ENCODE measurements at regions not wholly inside any gene's neighbourhood (a gene's known extent, or its start where the extent isn't known, plus 50 kb on each side); places are given as distances from the start of the nearest gene placed in this dataset.

DNA sequence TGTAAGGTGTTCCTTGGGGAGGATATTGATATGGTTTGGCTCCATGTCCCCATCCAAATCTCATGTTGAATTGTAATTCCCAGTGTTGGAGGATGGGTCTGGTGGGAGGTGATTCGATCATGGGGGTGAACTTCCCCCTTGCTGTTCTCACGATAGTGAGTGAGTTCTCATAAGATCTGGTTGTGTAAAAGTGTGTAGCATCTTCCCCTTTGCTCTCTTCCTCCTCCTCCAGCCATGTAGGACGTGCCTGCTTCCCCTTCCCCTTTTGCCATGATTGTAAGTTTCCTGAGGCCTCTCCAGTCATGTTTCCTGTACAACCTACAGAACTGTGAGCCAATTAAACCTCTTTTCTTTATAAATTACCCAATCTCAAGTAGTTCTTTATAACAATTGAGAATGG is 458.7 kb downstream of the LPIN1 start:
- Mint-ChIP-seq H3K27ac (no peak overlapping the region), H3K4me3 (no peak overlapping the region), H3K36me3 (no peaks in the 10 kb centered on the region), H3K27me3 (no peaks in the 10 kb centered on the region), H3K4me1 (ENCODE audit: low read depth) (no peaks in the 10 kb centered on the region), H3K9me3 (ENCODE audit: low read depth) (no peaks in the 10 kb centered on the region)

GRCh38 chr2:12207491-12207890 is 461.1 kb downstream of the LPIN1 start:
- H3K9me3 Mint-ChIP-seq (ENCODE audit: low read depth), result no peaks in the 10 kb centered on the region
- H3K36me3 Mint-ChIP-seq, result no peaks in the 10 kb centered on the region
- H3K4me1 Mint-ChIP-seq (ENCODE audit: low read depth), result no peaks in the 10 kb centered on the region
- H3K27me3 Mint-ChIP-seq, result no peaks in the 10 kb centered on the region
- H3K4me3 Mint-ChIP-seq, result no peak overlapping the region
- H3K27ac Mint-ChIP-seq, result no peak overlapping the region

DNA sequence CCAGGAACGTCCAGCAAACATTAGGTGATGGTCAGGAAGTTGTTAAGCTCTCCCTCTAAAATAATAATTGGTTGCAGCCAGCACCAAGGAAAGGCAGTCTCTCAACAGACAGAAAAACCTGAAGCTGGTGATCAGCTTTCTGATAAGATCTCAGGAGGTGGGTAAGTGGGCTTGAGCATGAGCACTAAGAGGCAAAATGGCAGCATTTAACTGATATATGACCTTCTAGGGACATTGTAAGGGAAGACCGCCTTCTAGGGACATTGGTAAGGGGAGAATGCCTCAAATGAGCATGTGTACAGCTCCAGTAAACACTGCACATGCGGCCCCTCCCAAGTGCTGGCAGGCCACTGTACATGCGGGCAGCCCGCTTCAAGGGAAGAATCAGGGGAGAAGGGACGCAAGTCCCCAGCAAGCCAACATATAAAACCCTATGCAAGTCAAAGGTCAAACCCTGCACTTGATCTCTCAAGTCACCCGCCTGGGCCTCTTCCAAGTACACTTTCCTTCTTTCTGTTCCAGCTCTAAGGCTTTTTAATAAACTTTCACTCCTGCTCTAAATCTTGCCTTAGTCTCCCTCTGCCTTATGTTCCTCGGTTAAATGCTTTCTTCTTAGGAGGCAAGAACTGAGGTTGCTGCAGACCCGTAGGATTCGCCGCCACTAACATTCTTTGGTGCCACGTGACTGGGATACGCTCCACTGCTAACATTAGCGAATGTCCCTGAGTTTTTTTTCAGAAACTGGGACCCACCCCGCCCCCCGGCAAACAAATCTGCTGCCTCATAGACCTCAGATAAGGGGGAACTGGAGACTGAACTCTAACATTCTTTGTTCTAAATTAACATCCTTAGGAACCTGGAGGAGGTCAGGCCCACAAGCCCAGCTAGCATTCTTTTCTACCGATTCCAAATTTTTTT is 463.8 kb downstream of the LPIN1 start:
- Mint-ChIP-seq H3K36me3 (no peaks in the 10 kb centered on the region), H3K4me3 (no peak overlapping the region), H3K9me3 (ENCODE audit: low read depth) (no peaks in the 10 kb centered on the region), H3K27me3 (no peaks in the 10 kb centered on the region), H3K4me1 (ENCODE audit: low read depth) (no peaks in the 10 kb centered on the region), H3K27ac (no peak overlapping the region)

DNA sequence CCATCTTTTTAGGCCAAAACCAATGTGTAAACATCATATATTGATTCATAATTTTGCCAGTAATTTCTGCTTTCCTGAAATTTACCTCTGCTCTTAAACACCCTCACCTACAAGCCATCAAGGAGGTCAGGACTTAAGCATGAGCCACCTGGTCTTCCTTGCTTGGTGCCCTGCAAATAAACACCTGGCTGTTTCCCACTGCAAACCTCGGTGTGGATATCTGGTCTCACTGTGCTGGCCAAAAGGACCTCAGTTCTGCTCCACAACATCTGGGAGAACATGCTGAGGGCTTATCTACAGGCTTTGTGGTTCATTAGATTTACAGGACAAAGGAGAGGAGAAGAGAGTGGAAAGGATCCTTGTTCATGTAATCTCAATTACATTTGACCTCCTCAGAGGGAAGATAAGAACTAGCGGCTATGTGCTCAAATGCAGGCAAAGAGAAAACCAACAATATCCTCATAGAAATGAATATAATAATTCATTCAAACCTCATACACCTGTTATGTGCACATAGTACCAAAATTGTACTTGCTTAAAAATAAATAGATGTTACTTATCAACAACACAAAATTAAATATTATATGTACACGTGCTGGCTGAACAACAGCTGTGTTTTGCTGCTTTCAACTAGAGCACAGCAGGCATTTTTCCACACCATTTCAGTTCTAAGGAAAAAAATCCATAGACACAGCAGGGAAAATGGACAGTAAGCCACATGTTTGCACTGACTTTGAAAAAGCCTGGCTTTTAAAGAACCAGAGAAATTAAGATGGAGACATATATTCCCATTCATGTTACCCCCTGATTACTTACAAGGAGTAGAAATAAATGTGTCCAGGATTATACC is 465.1 kb downstream of the LPIN1 start:
- no peak overlapping the region for H3K27ac Mint-ChIP-seq
- no peaks in the 10 kb centered on the region for H3K36me3 Mint-ChIP-seq
- H3K9me3 Mint-ChIP-seq (ENCODE audit: low read depth), result no peaks in the 10 kb centered on the region
- H3K4me3 Mint-ChIP-seq, result no peak overlapping the region
- no peaks in the 10 kb centered on the region for H3K4me1 Mint-ChIP-seq (ENCODE audit: low read depth)
- no peaks in the 10 kb centered on the region for H3K27me3 Mint-ChIP-seq

- Mint-ChIP-seq H3K27me3 (no peaks in the 10 kb centered on the region), H3K9me3 (ENCODE audit: low read depth) (no peaks in the 10 kb centered on the region), H3K36me3 (no peaks in the 10 kb centered on the region), H3K4me3 (no peak overlapping the region), H3K27ac (no peak overlapping the region), H3K4me1 (ENCODE audit: low read depth) (no peaks in the 10 kb centered on the region)
These were observed 466.6 kb downstream of the LPIN1 start for GRCh38 chr2:12212841-12213597.

DNA sequence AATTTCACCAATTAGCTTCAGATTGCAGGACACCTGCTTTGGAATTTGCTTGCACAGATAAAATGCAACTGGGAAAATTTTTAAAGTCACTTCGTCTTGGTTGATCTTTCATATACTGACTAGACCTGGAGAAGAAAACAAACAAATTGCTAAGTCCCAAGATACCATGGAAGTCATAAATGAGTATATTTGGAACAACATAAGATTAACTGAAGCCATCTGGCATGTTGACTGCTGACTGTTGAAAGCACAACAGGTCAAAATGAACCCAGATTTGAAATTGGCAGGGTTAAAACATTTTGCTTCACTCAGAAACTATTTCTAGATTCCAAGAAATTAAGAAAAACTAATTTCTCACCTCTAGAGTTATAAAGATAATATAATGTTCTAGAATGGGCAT is 470.7 kb downstream of the LPIN1 start:
- Mint-ChIP-seq H3K27ac (no peak overlapping the region), H3K4me1 (ENCODE audit: low read depth) (no peaks in the 10 kb centered on the region), H3K36me3 (peaks cover 2% of the 10 kb centered on the region), H3K4me3 (no peak overlapping the region), H3K27me3 (no peaks in the 10 kb centered on the region), H3K9me3 (ENCODE audit: low read depth) (no peaks in the 10 kb centered on the region)

GRCh38 chr2:12219761-12220160 is 473.3 kb downstream of the LPIN1 start:
- no peak overlapping the region for H3K27ac Mint-ChIP-seq
- H3K27me3 Mint-ChIP-seq, result no peaks in the 10 kb centered on the region
- no peak overlapping the region for H3K4me3 Mint-ChIP-seq
- peaks cover 16% of the 10 kb centered on the region for H3K36me3 Mint-ChIP-seq
- H3K4me1 Mint-ChIP-seq (ENCODE audit: low read depth), result no peaks in the 10 kb centered on the region
- peaks cover 13% of the 10 kb centered on the region for H3K9me3 Mint-ChIP-seq (ENCODE audit: low read depth)

DNA sequence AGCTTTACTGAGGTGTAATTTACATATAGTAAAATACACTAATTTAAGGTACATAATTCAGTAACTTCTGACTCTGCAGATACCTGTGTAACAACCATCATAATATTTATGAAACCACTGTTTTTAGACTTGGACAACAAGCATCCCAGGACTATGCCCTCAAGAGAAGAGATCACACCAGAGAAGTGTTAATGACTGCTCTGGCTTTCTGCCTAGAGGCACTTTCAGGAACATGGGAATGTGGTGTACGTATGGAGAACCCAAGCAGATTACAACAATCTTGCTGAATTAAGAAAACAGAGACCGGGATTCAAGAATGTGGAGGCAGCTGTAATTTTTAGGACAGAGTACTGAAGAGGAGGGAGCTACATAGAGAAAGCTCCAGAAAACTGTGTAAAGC is 475.2 kb downstream of the LPIN1 start:
- Mint-ChIP-seq H3K27me3 (no peaks in the 10 kb centered on the region), H3K4me3 (no peak overlapping the region), H3K36me3 (peaks cover 24% of the 10 kb centered on the region), H3K4me1 (ENCODE audit: low read depth) (no peaks in the 10 kb centered on the region), H3K9me3 (ENCODE audit: low read depth) (peaks cover 22% of the 10 kb centered on the region), H3K27ac (no peak overlapping the region)

DNA sequence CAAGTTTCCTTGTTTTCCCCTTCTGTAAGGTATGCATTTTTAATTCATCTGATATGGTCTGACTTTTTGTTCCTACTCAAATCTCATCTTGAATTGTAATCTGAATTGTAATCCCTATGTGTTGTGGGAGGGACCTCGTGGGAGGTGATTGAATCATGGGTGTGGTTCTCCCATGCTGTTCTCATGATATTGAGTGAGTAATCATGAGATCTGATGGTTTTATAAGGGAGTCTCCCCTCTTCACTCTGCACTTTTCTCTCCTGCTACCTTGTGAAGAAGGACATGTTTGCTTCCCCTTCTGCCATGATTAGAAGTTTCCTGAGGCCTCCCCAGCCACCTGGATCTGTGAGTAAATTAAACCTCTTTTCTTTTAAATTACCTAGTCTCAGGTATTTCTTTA is 476.1 kb downstream of the LPIN1 start:
- H3K27me3 Mint-ChIP-seq, result no peaks in the 10 kb centered on the region
- peaks cover 22% of the 10 kb centered on the region for H3K9me3 Mint-ChIP-seq (ENCODE audit: low read depth)
- no peak overlapping the region for H3K4me3 Mint-ChIP-seq
- H3K4me1 Mint-ChIP-seq (ENCODE audit: low read depth), result no peaks in the 10 kb centered on the region
- no peak overlapping the region for H3K27ac Mint-ChIP-seq
- H3K36me3 Mint-ChIP-seq, result peaks cover 26% of the 10 kb centered on the region

GRCh38 chr2:12223732-12224131 is 477.3 kb downstream of the LPIN1 start:
- Mint-ChIP-seq H3K4me3 (no peak overlapping the region), H3K27me3 (no peaks in the 10 kb centered on the region), H3K4me1 (ENCODE audit: low read depth) (no peaks in the 10 kb centered on the region), H3K9me3 (ENCODE audit: low read depth) (peaks cover 22% of the 10 kb centered on the region), H3K27ac (no peak overlapping the region), H3K36me3 (peaks cover 28% of the 10 kb centered on the region)

GRCh38 chr2:12226653-12227052 is 480.2 kb downstream of the LPIN1 start:
- H3K4me1 Mint-ChIP-seq (ENCODE audit: low read depth), result no peaks in the 10 kb centered on the region
- no peak overlapping the region for H3K27ac Mint-ChIP-seq
- no peaks in the 10 kb centered on the region for H3K27me3 Mint-ChIP-seq
- no peak overlapping the region for H3K4me3 Mint-ChIP-seq
- peaks cover 22% of the 10 kb centered on the region for H3K9me3 Mint-ChIP-seq (ENCODE audit: low read depth)
- H3K36me3 Mint-ChIP-seq, result peaks cover 28% of the 10 kb centered on the region

DNA sequence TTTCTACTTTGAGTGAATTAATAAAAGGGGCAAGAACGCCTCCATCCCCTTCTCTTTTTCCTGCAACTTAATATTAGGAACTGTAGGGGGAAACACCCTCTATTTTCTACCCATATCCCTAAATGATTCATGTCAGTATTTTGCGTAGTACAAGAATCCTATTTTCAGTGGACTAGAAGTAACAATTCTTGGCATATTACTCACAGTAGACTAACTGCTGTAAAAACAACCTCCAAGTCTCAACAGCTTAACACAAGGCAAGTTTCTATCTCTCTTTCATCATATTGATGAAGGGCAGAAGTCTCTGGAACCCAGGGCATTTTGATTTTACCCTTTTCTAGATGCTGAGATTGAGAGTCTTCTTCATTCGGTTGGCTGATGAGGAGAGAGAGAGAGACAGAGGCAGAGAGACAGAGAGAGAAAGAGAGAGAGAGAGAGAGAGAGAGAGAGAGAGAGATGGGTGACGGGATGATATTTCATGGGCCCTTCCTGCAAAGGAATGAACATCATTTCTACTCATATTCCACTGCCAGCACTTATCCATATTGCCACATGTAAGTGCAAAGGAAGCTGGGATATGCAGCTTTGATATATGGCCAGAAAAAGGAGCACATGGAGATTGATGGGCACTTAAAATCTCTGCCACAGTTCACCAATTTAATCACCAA is 481.6 kb downstream of the LPIN1 start:
- peaks cover 19% of the 10 kb centered on the region for H3K9me3 Mint-ChIP-seq (ENCODE audit: low read depth)
- H3K4me1 Mint-ChIP-seq (ENCODE audit: low read depth), result no peaks in the 10 kb centered on the region
- H3K36me3 Mint-ChIP-seq, result peaks cover 22% of the 10 kb centered on the region
- H3K27me3 Mint-ChIP-seq, result no peaks in the 10 kb centered on the region
- H3K27ac Mint-ChIP-seq, result no peak overlapping the region
- no peak overlapping the region for H3K4me3 Mint-ChIP-seq

- peaks cover 4% of the 10 kb centered on the region for H3K36me3 Mint-ChIP-seq
- H3K27ac Mint-ChIP-seq, result no peak overlapping the region
- no peak overlapping the region for H3K4me3 Mint-ChIP-seq
- H3K4me1 Mint-ChIP-seq (ENCODE audit: low read depth), result no peaks in the 10 kb centered on the region
- H3K27me3 Mint-ChIP-seq, result no peaks in the 10 kb centered on the region
- H3K9me3 Mint-ChIP-seq (ENCODE audit: low read depth), result peaks cover under 1% of the 10 kb centered on the region
These were observed 484.9 kb downstream of the LPIN1 start for GRCh38 chr2:12231288-12231687.

DNA sequence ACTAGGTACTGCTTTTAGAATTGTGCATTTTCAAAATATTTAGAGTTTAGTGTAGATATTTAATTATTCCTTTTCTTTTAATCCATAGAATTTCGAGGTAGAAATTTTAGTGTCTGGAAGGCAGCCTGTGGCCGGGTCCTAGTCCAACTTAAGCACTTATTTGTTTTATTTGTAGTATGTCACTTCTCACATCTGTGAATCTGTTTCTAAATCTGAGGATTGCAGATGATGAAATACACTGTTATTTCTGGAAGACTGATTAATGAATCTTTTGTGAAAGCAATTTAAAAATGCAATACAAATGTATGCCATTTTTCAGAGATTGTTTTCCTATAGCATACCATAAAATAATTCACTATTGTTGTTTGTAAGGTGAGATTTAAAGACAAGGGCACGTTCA is 483.9 kb upstream of the TRIB2 start:
- no peak overlapping the region for H3K4me3 Mint-ChIP-seq
- no peaks in the 10 kb centered on the region for H3K9me3 Mint-ChIP-seq (ENCODE audit: low read depth)
- H3K36me3 Mint-ChIP-seq, result peaks cover 2% of the 10 kb centered on the region
- H3K27ac Mint-ChIP-seq, result no peak overlapping the region
- no peaks in the 10 kb centered on the region for H3K27me3 Mint-ChIP-seq
- no peaks in the 10 kb centered on the region for H3K4me1 Mint-ChIP-seq (ENCODE audit: low read depth)

Data from activated naive CD8-positive, alpha-beta T cell (primary cell).